HG02759 (cell line): ENCODE measurements at regions not wholly inside any gene's neighbourhood (a gene's known extent, or its start where the extent isn't known, plus 50 kb on each side); places are given as distances from the start of the nearest gene placed in this dataset.

ENCODE experiments used
- ATAC-seq: cut with Tn5 transposase; IDR thresholded peaks from one replicate; pipeline ENCODE4 v1.9.1; 2021; ENCODE audit warnings: mild to moderate bottlenecking, moderate library complexity; ENCODE audit not compliant: unreplicated experiment

GRCh38 chr3:176574786-176575185, 622.5 kb downstream of the TBL1XR1 start:
- no peak for ATAC-seq

DNA sequence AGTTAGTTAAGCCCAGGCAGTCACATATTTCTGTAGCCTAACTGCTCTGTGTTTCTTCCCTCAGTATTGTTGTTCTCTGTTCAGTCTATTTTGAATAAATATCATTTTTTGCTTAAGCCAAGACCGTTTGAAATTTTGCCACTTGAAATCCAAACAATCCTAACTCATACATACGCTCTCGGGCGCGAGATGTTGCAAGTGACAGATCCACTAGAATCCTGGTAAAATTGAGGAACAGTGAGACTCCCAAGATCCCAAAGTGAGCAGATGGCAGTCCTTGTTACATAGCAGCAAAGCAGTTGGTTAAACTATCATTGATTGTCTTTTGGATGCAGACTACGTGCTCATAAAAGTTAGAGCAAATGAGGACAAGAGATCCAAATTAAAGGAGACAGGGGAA, 625.4 kb downstream of the TBL1XR1 start:
- no peak for ATAC-seq

GRCh38 chr3:176570992-176571391, 626.3 kb downstream of the TBL1XR1 start:
- no peak for ATAC-seq

GRCh38 chr3:176568189-176568588, 629.1 kb downstream of the TBL1XR1 start:
- ATAC-seq, result no peak

DNA sequence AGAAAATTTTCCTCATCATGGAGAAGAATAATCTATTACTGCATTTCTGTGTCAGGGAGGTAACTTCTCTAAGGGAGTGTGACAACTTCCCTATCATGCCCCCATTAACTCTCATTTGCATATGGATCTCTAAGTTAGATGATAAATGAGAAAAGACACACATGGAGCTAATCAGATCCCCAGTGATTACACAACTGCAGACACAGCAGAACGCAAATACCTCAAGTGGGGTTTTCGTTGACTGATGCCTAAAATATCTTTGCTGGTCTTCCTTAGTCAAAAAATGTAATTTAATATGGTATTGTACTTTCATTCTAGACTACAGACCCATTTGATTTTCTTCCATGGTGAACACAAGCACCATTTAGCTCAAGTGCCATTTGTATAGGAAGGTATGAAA, 630.5 kb downstream of the TBL1XR1 start:
- ATAC-seq, result no peak

- no peak for ATAC-seq
Observed at GRCh38 chr3:176562331-176562730, 635.0 kb downstream of the TBL1XR1 start.

GRCh38 chr3:176561826-176562225, 635.5 kb downstream of the TBL1XR1 start:
- no peak for ATAC-seq

GRCh38 chr3:176554791-176555654, 642.3 kb downstream of the TBL1XR1 start:
- no peak for ATAC-seq

- ATAC-seq, result no peak
Observed at GRCh38 chr3:176554264-176554663, 643.0 kb downstream of the TBL1XR1 start.

- no peak for ATAC-seq
Observed at GRCh38 chr3:176526942-176527341, 670.3 kb downstream of the TBL1XR1 start.

- no peak for ATAC-seq
Observed at GRCh38 chr3:176526225-176526624, 671.1 kb downstream of the TBL1XR1 start.

GRCh38 chr3:176523114-176523513, 674.2 kb downstream of the TBL1XR1 start:
- no peak for ATAC-seq

GRCh38 chr3:176522436-176522835, 674.8 kb downstream of the TBL1XR1 start:
- ATAC-seq, result no peak

GRCh38 chr3:176521531-176522175, 675.6 kb downstream of the TBL1XR1 start:
- ATAC-seq, result no peak

- no peak for ATAC-seq
Observed at GRCh38 chr3:176514297-176514696, 683.0 kb downstream of the TBL1XR1 start.

DNA sequence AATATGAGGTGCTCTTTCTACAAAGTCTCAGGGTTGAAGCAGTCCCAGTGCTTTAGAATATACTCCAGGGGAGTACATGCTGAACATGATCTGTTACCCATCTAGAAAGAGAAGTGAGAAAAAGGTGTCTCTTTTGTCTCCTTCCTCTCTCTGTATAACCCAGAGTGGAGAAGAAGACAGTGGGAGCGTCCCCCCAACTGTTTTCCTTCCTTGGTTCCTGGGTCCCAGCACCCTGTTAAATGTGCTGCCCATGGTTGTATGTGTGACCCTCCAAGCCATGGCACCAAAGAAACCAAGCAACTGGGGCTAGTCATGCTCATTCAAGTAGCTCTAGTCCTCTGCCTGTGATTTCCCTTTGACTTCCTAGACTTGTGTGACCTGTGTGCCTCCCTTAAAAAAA, 683.7 kb downstream of the TBL1XR1 start:
- no peak for ATAC-seq

DNA sequence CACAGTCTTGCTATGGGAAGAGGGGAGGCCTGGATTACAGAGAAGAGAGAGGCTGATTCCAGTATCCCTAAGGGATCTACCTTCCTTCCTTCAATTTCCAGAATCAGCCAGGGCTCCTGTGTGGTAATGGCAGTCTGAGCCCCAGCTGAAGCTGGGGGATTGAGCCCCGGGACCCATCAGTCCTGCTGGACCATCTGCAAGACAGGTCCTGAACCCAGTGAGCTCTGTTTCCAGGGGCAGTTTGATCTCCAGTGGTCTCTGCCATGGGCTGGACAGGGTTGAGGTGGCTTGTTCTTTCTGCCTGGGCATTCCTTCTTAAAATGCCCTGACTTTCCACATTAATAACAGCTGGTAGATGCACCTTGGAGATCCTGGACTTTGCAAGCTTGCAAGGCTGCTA, 685.2 kb downstream of the TBL1XR1 start:
- ATAC-seq, result no peak

- no peak for ATAC-seq
Observed at GRCh38 chr3:176510097-176510496, 687.2 kb downstream of the TBL1XR1 start.

- no peak for ATAC-seq
Observed at GRCh38 chr3:176505878-176506621, 691.2 kb downstream of the TBL1XR1 start.

- ATAC-seq, result no peak
Observed at GRCh38 chr3:176491084-176491483, 706.2 kb downstream of the TBL1XR1 start.

- peak; percentile 55 for ATAC-seq
Observed at GRCh38 chr3:176490357-176490756, 706.9 kb downstream of the TBL1XR1 start.

DNA sequence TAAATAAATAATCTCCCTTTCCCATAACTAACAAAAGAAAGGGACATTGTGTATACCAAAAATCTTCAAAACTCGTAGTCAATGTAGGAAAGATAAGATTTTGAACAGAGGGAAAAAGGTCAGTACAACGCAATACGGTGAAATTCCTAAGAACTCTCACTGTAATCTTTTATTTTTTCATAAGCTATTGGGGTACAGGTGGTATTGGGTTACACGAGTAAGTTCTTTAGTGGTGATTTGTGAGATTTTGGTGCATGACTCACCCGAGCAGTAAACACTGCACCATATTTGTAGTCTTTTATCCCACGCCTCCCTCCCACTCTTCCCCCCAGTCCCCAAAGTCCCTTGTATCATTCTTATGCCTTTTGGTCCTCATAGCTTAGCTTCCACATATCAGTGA, 718.0 kb downstream of the TBL1XR1 start:
- no peak for ATAC-seq
